GM18517 (cell line): ENCODE measurements at regions not wholly inside any gene's neighbourhood (a gene's known extent, or its start where the extent isn't known, plus 50 kb on each side); places are given as distances from the start of the nearest gene placed in this dataset.
"Not testable (repeated sequence)": the region's sequence is repeated elsewhere in the genome, so short reads cannot be mapped to it uniquely, and the experiment has no call there.

Source experiments
- ATAC-seq: cut with Tn5 transposase; IDR thresholded peaks from one replicate; pipeline ENCODE4 v1.9.1; 2021; ENCODE audit warnings: mild to moderate bottlenecking, moderate library complexity; ENCODE audit not compliant: unreplicated experiment

GRCh38 chr2:155600296-155600695 is 732.2 kb downstream of the NR4A2 start:
- ATAC-seq: no peak

- ATAC-seq: no peak
These were observed 732.7 kb downstream of the NR4A2 start for GRCh38 chr2:155599834-155600233.

GRCh38 chr2:155583674-155584195 is 748.8 kb downstream of the NR4A2 start:
- no peak for ATAC-seq

- ATAC-seq: no peak
These were observed 757.6 kb downstream of the NR4A2 start for GRCh38 chr2:155574941-155575340.

- ATAC-seq: no peak
These were observed 785.0 kb downstream of the NR4A2 start for GRCh38 chr2:155547571-155547970.

- ATAC-seq: no peak
These were observed 785.6 kb downstream of the NR4A2 start for GRCh38 chr2:155546721-155547555.

GRCh38 chr2:155539028-155539427 is 793.5 kb downstream of the NR4A2 start:
- ATAC-seq: not testable (repeated sequence)

GRCh38 chr2:155528034-155528433 is 804.5 kb downstream of the NR4A2 start:
- no peak for ATAC-seq

GRCh38 chr2:155525199-155525598 is 807.3 kb downstream of the NR4A2 start:
- ATAC-seq: no peak

- no peak for ATAC-seq
These were observed 812.9 kb downstream of the NR4A2 start for GRCh38 chr2:155519529-155520130.

GRCh38 chr2:155518094-155518493 is 814.4 kb downstream of the NR4A2 start:
- no peak for ATAC-seq

GRCh38 chr2:155517362-155517761 is 815.2 kb downstream of the NR4A2 start:
- no peak for ATAC-seq

GRCh38 chr2:155513248-155513647 is 814.8 kb downstream of the KCNJ3 start:
- ATAC-seq: no peak

GRCh38 chr2:155502766-155503165 is 804.3 kb downstream of the KCNJ3 start:
- ATAC-seq: no peak

GRCh38 chr2:155498106-155498505 is 799.6 kb downstream of the KCNJ3 start:
- no peak for ATAC-seq

GRCh38 chr2:155494744-155495143 is 796.2 kb downstream of the KCNJ3 start:
- ATAC-seq: no peak

GRCh38 chr2:155485141-155485842 is 786.8 kb downstream of the KCNJ3 start:
- ATAC-seq: no peak

GRCh38 chr2:155481141-155481540 is 782.6 kb downstream of the KCNJ3 start:
- ATAC-seq: no peak

- ATAC-seq: not testable (repeated sequence)
These were observed 773.5 kb downstream of the KCNJ3 start for GRCh38 chr2:155472018-155472417.

- ATAC-seq: no peak
These were observed 757.7 kb downstream of the KCNJ3 start for GRCh38 chr2:155456222-155456621.

- no peak for ATAC-seq
These were observed 744.4 kb downstream of the KCNJ3 start for GRCh38 chr2:155442755-155443372.
